ENCODE measurements at regions not wholly inside any gene's neighbourhood (a gene's known extent, or its start where the extent isn't known, plus 50 kb on each side); places are given as distances from the start of the nearest gene placed in this dataset.

DNA sequence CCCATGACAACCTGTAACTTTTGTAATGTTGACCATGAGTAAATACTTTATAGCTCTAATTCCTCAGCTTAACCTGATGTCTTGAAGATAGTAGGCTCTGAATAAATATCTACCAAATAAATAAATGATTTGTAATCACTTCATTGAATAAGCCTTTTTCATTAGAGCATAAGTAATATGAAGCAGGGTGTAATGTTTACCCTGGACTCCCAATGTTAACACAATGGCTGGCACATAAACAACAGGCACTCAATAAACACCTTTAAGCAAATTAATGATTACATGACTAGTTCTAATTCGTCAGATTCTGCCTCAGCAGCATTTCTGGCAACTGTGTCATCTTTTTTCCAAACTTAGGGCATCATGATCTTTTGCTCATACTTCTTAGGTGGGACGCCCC is 396.3 kb downstream of the LIG4 start:
- ChIA-PET POLR2A (no interaction called here), CTCF (interaction anchor here (0.7 kb wide), 1 partner anchor 179 kb away, joined by 3 read pairs; no protein-coding TSS in a partner anchor)
- no peak overlapping the region for H3K27ac ChIP-seq (ENCODE audit: extremely low read depth, low read depth, low read length)
- TF ChIP-seq REST (tag by site-specific recombination; IDR thresholded peaks at IDR 0.05) = no peak
- TF ChIP-seq ZNF133 (tag by site-specific recombination; IDR thresholded peaks at IDR 0.05) = no peak
- TF ChIP-seq ZNF132 (tag by site-specific recombination; IDR thresholded peaks at IDR 0.05; ENCODE audit: borderline replicate concordance) = no peak
- no peak for TF ChIP-seq ZNF510 (tag by site-specific recombination; IDR thresholded peaks at IDR 0.05; ENCODE audit: insufficient replicate concordance)
- TF ChIP-seq ZNF585B (tag by site-specific recombination; IDR thresholded peaks at IDR 0.05) = no peak
- TF ChIP-seq ZNF701 (tag by site-specific recombination; IDR thresholded peaks at IDR 0.05) = no peak
- TF ChIP-seq ZNF335 (tag by site-specific recombination; conservative IDR thresholded peaks at IDR 0.05) = no peak
- TF ChIP-seq ZNF785 (tag by site-specific recombination; IDR thresholded peaks at IDR 0.05) = no peak
- no peak for TF ChIP-seq ZFP41 (tag by site-specific recombination; IDR thresholded peaks at IDR 0.05; ENCODE audit: borderline replicate concordance)
- TF ChIP-seq ZNF354C (tag by site-specific recombination; IDR thresholded peaks at IDR 0.05; ENCODE audit: borderline replicate concordance, low read depth) = no peak
- TF ChIP-seq, protein P1, sequence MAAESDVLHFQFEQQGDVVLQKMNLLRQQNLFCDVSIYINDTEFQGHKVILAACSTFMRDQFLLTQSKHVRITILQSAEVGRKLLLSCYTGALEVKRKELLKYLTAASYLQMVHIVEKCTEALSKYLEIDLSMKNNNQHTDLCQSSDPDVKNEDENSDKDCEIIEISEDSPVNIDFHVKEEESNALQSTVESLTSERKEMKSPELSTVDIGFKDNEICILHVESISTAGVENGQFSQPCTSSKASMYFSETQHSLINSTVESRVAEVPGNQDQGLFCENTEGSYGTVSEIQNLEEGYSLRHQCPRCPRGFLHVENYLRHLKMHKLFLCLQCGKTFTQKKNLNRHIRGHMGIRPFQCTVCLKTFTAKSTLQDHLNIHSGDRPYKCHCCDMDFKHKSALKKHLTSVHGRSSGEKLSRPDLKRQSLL (tag by site-specific recombination; IDR thresholded peaks at IDR 0.05) = no peak
- no peak for TF ChIP-seq KLF1 (tag by site-specific recombination; IDR thresholded peaks at IDR 0.05)
- TF ChIP-seq ZNF571 (tag by site-specific recombination; IDR thresholded peaks at IDR 0.05) = no peak
- no peak for TF ChIP-seq PBX3 (CRISPR knock-in tag; IDR thresholded peaks at IDR 0.05)
- no peak for TF ChIP-seq SP7 (tag by site-specific recombination; IDR thresholded peaks at IDR 0.05)
- TF ChIP-seq ZNF423 (tag by site-specific recombination; IDR thresholded peaks at IDR 0.05) = no peak
- no peaks in the 10 kb centered on the region for H3K9me3 ChIP-seq (ENCODE audit: control insufficient read depth, insufficient read depth, low read depth, low read length)
- H3K36me3 ChIP-seq (ENCODE audit: control insufficient read depth in 2 of 2, insufficient read depth in 1 of 2, low read length in 2 of 2) = no peaks in the 10 kb centered on the region
- no peaks in the 10 kb centered on the region for H3K4me1 ChIP-seq (ENCODE audit: control insufficient read depth, insufficient read depth, low read length)
- no peak overlapping the region for H3K4me3 ChIP-seq (ENCODE audit: low read depth, low read length)

- Histone ChIP-seq H3K27ac (ENCODE audit: extremely low read depth, low read depth, low read length) (no peak overlapping the region), H3K9me3 (ENCODE audit: control insufficient read depth, insufficient read depth, low read depth, low read length) (no peaks in the 10 kb centered on the region), H3K36me3 (ENCODE audit: control insufficient read depth in 2 of 2, insufficient read depth in 1 of 2, low read length in 2 of 2) (no peaks in the 10 kb centered on the region), H3K4me1 (ENCODE audit: control insufficient read depth, insufficient read depth, low read length) (no peaks in the 10 kb centered on the region), H3K4me3 (ENCODE audit: low read depth, low read length) (no peak overlapping the region)
- POLR2A ChIA-PET = no interaction called here
- no peak for TF ChIP-seq ZNF398 (tag by site-specific recombination; IDR thresholded peaks at IDR 0.05)
- no peak for TF ChIP-seq ZNF596 (tag by site-specific recombination; IDR thresholded peaks at IDR 0.05)
- CTCF ChIA-PET = no interaction called here
Observed at GRCh38 chr13:107817647-107818287, 397.6 kb downstream of the LIG4 start.
